HEK293 (cell line): ENCODE measurements at regions not wholly inside any gene's neighbourhood (a gene's known extent, or its start where the extent isn't known, plus 50 kb on each side); places are given as distances from the start of the nearest gene placed in this dataset.

Experiments used
- BCL11A ChIP-seq: fragments of 450-650 bp; formaldehyde crosslinking; IDR thresholded peaks from 2 replicates; pipeline ENCODE4 v1.5.1; 2016; ENCODE audit warnings: low read depth, missing biosample characterization, missing genetic modification characterization
- MZF1 ChIP-seq: fragments of 450-650 bp; formaldehyde crosslinking; IDR thresholded peaks from 2 replicates; pipeline ENCODE4 v1.5.1; 2017; ENCODE audit warnings: missing biosample characterization, missing genetic modification characterization, borderline replicate concordance
- SETDB1 ChIP-seq: IDR thresholded peaks from one replicate; pipeline ENCODE4 v1.6.1; 2017; ENCODE audit warnings: mild to moderate bottlenecking, low read length, moderate library complexity, mixed read lengths; ENCODE audit not compliant: insufficient read length
- ZBTB1 ChIP-seq: fragments of 450-650 bp; formaldehyde crosslinking; IDR thresholded peaks from 2 replicates; pipeline ENCODE4 v1.5.1; 2016; ENCODE audit warnings: missing biosample characterization, missing genetic modification characterization
- ZFP41 ChIP-seq: fragments of 450-650 bp; formaldehyde crosslinking; IDR thresholded peaks from 2 replicates; pipeline ENCODE4 v1.5.1; 2016; ENCODE audit warnings: missing biosample characterization, missing genetic modification characterization, borderline replicate concordance
- ZNF155 ChIP-seq: fragments of 450-650 bp; formaldehyde crosslinking; IDR thresholded peaks from 2 replicates; pipeline ENCODE4 v1.5.1; 2016; ENCODE audit warnings: missing biosample characterization, missing genetic modification characterization
- ZNF223 ChIP-seq: fragments of 450-650 bp; formaldehyde crosslinking; IDR thresholded peaks from 2 replicates; pipeline ENCODE4 v1.5.1; 2016; ENCODE audit warnings: missing biosample characterization, missing genetic modification characterization
- ZNF391 ChIP-seq: fragments of 450-650 bp; formaldehyde crosslinking; IDR thresholded peaks from 2 replicates; pipeline ENCODE4 v1.5.1; 2016; ENCODE audit warnings: low read depth, missing biosample characterization, missing genetic modification characterization, borderline replicate concordance
- ZNF423 ChIP-seq: fragments of 450-650 bp; formaldehyde crosslinking; IDR thresholded peaks from 2 replicates; pipeline ENCODE4 v1.5.1; 2016; ENCODE audit warnings: missing biosample characterization, missing genetic modification characterization
- ZNF629 ChIP-seq: fragments of 450-650 bp; formaldehyde crosslinking; IDR thresholded peaks from 2 replicates; pipeline ENCODE4 v1.5.1; 2017; ENCODE audit warnings: missing biosample characterization, missing genetic modification characterization
- ZNF76 ChIP-seq: fragments of 450-650 bp; formaldehyde crosslinking; IDR thresholded peaks from 2 replicates; pipeline ENCODE4; 2016; ENCODE audit warnings: low read depth, missing biosample characterization, missing genetic modification characterization, borderline replicate concordance
- TF ChIP-seq, protein P1 (sequence below): fragments of 450-650 bp; IDR thresholded peaks from 2 replicates; pipeline ENCODE4 v1.5.1; 2018; ENCODE audit warnings: missing biosample characterization, missing genetic modification characterization
- TF ChIP-seq, protein P2 (sequence below): fragments of 450-650 bp; formaldehyde crosslinking; IDR thresholded peaks from 2 replicates; pipeline ENCODE4 v1.5.1; 2016; ENCODE audit warnings: missing biosample characterization, missing genetic modification characterization
- TF ChIP-seq, protein P3 (sequence below): fragments of 450-650 bp; formaldehyde crosslinking; IDR thresholded peaks from 2 replicates; pipeline ENCODE4 v1.5.1; 2017; ENCODE audit warnings: missing biosample characterization, missing genetic modification characterization
- TF ChIP-seq, protein P4 (sequence below): fragments of 450-650 bp; formaldehyde crosslinking; IDR thresholded peaks from 2 replicates; pipeline ENCODE4 v1.5.1; 2017; ENCODE audit warnings: missing biosample characterization, missing genetic modification characterization
- TF ChIP-seq, protein P5 (sequence below): fragments of 450-650 bp; formaldehyde crosslinking; IDR thresholded peaks from 2 replicates; pipeline ENCODE4 v1.5.1; 2016; ENCODE audit warnings: missing biosample characterization, missing genetic modification characterization
- TF ChIP-seq, protein P6 (sequence below): fragments of 450-650 bp; formaldehyde crosslinking; IDR thresholded peaks from 2 replicates; pipeline ENCODE4 v1.5.1; 2016; ENCODE audit warnings: missing biosample characterization, missing genetic modification characterization
- TF ChIP-seq, protein P7 (sequence below): IDR thresholded peaks from 2 replicates; pipeline ENCODE4 v1.6.1; 2011; ENCODE audit warnings: mild to moderate bottlenecking, low read depth, low read length, borderline replicate concordance
- TF ChIP-seq, protein P8 (sequence below): fragments of 450-650 bp; formaldehyde crosslinking; IDR thresholded peaks from 2 replicates; pipeline ENCODE4 v1.5.1; 2016; ENCODE audit warnings: missing biosample characterization, missing genetic modification characterization, low read depth
- TF ChIP-seq, protein P9 (sequence below): fragments of 450-650 bp; formaldehyde crosslinking; IDR thresholded peaks from 2 replicates; pipeline ENCODE4 v1.5.1; 2016; ENCODE audit warnings: missing biosample characterization, missing genetic modification characterization, borderline replicate concordance
- TF ChIP-seq, protein P10 (sequence below): fragments of 450-650 bp; formaldehyde crosslinking; IDR thresholded peaks from 2 replicates; pipeline ENCODE4 v1.5.1; 2016; ENCODE audit warnings: missing biosample characterization, missing genetic modification characterization

DNA sequence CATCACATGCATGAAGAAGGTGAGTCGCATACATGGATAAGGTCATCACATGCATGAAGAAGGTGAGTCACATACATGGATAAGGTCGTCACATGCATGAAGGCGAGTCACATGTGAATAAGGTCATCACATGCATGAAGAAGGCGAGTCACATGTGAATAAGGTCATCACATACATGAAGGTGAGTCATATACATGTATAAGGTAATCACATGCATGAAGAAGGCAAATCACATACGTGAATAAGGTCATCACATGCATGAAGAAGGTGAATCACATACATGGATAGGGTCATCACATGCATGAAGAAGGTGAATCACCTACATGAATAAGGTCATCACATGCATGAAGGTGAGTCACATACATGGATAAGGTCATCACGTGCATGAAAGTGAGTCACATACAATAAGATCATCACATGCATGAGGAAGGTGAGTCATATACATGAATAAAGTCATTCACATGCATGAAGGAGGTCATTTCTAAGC lies 105.1 kb upstream of the SDK2 start (continued):
- TF ChIP-seq ZNF223: no peak
- TF ChIP-seq, protein P1, sequence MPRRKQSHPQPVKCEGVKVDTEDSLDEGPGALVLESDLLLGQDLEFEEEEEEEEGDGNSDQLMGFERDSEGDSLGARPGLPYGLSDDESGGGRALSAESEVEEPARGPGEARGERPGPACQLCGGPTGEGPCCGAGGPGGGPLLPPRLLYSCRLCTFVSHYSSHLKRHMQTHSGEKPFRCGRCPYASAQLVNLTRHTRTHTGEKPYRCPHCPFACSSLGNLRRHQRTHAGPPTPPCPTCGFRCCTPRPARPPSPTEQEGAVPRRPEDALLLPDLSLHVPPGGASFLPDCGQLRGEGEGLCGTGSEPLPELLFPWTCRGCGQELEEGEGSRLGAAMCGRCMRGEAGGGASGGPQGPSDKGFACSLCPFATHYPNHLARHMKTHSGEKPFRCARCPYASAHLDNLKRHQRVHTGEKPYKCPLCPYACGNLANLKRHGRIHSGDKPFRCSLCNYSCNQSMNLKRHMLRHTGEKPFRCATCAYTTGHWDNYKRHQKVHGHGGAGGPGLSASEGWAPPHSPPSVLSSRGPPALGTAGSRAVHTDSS (tag by site-specific recombination): no peak
- TF ChIP-seq, protein P2, sequence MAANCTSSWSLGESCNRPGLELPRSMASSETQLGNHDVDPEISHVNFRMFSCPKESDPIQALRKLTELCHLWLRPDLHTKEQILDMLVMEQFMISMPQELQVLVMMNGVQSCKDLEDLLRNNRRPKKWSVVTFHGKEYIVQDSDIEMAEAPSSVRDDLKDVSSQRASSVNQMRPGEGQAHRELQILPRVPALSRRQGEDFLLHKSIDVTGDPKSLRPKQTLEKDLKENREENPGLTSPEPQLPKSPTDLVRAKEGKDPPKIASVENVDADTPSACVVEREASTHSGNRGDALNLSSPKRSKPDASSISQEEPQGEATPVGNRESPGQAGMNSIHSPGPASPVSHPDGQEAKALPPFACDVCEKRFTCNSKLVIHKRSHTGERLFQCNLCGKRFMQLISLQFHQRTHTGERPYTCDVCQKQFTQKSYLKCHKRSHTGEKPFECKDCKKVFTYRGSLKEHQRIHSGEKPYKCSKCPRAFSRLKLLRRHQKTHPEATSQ (tag by site-specific recombination): no peak
- TF ChIP-seq MZF1 (tag by site-specific recombination): no peak
- no peak for TF ChIP-seq ZNF76
- TF ChIP-seq, protein P3, sequence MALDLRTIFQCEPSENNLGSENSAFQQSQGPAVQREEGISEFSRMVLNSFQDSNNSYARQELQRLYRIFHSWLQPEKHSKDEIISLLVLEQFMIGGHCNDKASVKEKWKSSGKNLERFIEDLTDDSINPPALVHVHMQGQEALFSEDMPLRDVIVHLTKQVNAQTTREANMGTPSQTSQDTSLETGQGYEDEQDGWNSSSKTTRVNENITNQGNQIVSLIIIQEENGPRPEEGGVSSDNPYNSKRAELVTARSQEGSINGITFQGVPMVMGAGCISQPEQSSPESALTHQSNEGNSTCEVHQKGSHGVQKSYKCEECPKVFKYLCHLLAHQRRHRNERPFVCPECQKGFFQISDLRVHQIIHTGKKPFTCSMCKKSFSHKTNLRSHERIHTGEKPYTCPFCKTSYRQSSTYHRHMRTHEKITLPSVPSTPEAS (tag by site-specific recombination): no peak
- TF ChIP-seq ZFP41 (tag by site-specific recombination): no peak
- TF ChIP-seq ZNF423 (tag by site-specific recombination): no peak
- TF ChIP-seq, protein P4, sequence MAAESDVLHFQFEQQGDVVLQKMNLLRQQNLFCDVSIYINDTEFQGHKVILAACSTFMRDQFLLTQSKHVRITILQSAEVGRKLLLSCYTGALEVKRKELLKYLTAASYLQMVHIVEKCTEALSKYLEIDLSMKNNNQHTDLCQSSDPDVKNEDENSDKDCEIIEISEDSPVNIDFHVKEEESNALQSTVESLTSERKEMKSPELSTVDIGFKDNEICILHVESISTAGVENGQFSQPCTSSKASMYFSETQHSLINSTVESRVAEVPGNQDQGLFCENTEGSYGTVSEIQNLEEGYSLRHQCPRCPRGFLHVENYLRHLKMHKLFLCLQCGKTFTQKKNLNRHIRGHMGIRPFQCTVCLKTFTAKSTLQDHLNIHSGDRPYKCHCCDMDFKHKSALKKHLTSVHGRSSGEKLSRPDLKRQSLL: no peak
- TF ChIP-seq, protein P5, sequence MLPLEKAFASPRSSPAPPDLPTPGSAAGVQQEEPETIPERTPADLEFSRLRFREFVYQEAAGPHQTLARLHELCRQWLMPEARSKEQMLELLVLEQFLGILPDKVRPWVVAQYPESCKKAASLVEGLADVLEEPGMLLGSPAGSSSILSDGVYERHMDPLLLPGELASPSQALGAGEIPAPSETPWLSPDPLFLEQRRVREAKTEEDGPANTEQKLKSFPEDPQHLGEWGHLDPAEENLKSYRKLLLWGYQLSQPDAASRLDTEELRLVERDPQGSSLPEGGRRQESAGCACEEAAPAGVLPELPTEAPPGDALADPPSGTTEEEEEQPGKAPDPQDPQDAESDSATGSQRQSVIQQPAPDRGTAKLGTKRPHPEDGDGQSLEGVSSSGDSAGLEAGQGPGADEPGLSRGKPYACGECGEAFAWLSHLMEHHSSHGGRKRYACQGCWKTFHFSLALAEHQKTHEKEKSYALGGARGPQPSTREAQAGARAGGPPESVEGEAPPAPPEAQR: no peak
- TF ChIP-seq SETDB1: peak; percentile 69
- 0 out of 2 replicates have a peak, but pooled peaks have one; percentile 35 for TF ChIP-seq ZNF155 (tag by site-specific recombination)
- TF ChIP-seq, protein P6, sequence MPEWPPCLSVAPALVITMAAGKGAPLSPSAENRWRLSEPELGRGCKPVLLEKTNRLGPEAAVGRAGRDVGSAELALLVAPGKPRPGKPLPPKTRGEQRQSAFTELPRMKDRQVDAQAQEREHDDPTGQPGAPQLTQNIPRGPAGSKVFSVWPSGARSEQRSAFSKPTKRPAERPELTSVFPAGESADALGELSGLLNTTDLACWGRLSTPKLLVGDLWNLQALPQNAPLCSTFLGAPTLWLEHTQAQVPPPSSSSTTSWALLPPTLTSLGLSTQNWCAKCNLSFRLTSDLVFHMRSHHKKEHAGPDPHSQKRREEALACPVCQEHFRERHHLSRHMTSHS (tag by site-specific recombination): no peak
- TF ChIP-seq, protein P7, sequence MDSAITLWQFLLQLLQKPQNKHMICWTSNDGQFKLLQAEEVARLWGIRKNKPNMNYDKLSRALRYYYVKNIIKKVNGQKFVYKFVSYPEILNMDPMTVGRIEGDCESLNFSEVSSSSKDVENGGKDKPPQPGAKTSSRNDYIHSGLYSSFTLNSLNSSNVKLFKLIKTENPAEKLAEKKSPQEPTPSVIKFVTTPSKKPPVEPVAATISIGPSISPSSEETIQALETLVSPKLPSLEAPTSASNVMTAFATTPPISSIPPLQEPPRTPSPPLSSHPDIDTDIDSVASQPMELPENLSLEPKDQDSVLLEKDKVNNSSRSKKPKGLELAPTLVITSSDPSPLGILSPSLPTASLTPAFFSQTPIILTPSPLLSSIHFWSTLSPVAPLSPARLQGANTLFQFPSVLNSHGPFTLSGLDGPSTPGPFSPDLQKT: no peak
- no peak for TF ChIP-seq ZNF391 (tag by site-specific recombination)
- TF ChIP-seq, protein P8, sequence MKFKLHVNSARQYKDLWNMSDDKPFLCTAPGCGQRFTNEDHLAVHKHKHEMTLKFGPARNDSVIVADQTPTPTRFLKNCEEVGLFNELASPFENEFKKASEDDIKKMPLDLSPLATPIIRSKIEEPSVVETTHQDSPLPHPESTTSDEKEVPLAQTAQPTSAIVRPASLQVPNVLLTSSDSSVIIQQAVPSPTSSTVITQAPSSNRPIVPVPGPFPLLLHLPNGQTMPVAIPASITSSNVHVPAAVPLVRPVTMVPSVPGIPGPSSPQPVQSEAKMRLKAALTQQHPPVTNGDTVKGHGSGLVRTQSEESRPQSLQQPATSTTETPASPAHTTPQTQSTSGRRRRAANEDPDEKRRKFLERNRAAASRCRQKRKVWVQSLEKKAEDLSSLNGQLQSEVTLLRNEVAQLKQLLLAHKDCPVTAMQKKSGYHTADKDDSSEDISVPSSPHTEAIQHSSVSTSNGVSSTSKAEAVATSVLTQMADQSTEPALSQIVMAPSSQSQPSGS (tag by site-specific recombination): peak; percentile 67; the same call in 1 of the 2 replicates
- TF ChIP-seq BCL11A: no peak
- TF ChIP-seq, protein P9, sequence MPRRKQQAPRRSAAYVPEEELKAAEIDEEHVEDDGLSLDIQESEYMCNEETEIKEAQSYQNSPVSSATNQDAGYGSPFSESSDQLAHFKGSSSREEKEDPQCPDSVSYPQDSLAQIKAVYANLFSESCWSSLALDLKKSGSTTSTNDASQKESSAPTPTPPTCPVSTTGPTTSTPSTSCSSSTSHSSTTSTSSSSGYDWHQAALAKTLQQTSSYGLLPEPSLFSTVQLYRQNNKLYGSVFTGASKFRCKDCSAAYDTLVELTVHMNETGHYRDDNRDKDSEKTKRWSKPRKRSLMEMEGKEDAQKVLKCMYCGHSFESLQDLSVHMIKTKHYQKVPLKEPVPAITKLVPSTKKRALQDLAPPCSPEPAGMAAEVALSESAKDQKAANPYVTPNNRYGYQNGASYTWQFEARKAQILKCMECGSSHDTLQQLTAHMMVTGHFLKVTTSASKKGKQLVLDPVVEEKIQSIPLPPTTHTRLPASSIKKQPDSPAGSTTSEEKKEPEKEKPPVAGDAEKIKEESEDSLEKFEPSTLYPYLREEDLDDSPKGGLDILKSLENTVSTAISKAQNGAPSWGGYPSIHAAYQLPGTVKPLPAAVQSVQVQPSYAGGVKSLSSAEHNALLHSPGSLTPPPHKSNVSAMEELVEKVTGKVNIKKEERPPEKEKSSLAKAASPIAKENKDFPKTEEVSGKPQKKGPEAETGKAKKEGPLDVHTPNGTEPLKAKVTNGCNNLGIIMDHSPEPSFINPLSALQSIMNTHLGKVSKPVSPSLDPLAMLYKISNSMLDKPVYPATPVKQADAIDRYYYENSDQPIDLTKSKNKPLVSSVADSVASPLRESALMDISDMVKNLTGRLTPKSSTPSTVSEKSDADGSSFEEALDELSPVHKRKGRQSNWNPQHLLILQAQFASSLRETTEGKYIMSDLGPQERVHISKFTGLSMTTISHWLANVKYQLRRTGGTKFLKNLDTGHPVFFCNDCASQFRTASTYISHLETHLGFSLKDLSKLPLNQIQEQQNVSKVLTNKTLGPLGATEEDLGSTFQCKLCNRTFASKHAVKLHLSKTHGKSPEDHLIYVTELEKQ (tag by site-specific recombination): peak; percentile 21; the same call in 1 of the 2 replicates
- peak; percentile 63 for TF ChIP-seq ZNF629 (tag by site-specific recombination)
- TF ChIP-seq, protein P10, sequence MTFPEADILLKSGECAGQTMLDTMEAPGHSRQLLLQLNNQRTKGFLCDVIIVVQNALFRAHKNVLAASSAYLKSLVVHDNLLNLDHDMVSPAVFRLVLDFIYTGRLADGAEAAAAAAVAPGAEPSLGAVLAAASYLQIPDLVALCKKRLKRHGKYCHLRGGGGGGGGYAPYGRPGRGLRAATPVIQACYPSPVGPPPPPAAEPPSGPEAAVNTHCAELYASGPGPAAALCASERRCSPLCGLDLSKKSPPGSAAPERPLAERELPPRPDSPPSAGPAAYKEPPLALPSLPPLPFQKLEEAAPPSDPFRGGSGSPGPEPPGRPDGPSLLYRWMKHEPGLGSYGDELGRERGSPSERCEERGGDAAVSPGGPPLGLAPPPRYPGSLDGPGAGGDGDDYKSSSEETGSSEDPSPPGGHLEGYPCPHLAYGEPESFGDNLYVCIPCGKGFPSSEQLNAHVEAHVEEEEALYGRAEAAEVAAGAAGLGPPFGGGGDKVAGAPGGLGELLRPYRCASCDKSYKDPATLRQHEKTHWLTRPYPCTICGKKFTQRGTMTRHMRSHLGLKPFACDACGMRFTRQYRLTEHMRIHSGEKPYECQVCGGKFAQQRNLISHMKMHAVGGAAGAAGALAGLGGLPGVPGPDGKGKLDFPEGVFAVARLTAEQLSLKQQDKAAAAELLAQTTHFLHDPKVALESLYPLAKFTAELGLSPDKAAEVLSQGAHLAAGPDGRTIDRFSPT: 0 out of 2 replicates have a peak, but pooled peaks have one; percentile 32
- TF ChIP-seq ZBTB1 (tag by site-specific recombination): no peak
